HT-29 (cell line): ENCODE measurements at regions not wholly inside any gene's neighbourhood (a gene's known extent, or its start where the extent isn't known, plus 50 kb on each side); places are given as distances from the start of the nearest gene placed in this dataset.
"Not testable (repeated sequence)": the region's sequence is repeated elsewhere in the genome, so short reads cannot be mapped to it uniquely, and the experiment has no call there.

ENCODE experiments used
- DNase-seq: peaks from one replicate; pipeline ENCODE4 v3.0.0-alpha.2; 2015; ENCODE audit warnings: low spot score

- no peak for DNase-seq
Observed at GRCh38 chr2:239728751-239729150, 296.4 kb downstream of the NDUFA10 start.

DNA sequence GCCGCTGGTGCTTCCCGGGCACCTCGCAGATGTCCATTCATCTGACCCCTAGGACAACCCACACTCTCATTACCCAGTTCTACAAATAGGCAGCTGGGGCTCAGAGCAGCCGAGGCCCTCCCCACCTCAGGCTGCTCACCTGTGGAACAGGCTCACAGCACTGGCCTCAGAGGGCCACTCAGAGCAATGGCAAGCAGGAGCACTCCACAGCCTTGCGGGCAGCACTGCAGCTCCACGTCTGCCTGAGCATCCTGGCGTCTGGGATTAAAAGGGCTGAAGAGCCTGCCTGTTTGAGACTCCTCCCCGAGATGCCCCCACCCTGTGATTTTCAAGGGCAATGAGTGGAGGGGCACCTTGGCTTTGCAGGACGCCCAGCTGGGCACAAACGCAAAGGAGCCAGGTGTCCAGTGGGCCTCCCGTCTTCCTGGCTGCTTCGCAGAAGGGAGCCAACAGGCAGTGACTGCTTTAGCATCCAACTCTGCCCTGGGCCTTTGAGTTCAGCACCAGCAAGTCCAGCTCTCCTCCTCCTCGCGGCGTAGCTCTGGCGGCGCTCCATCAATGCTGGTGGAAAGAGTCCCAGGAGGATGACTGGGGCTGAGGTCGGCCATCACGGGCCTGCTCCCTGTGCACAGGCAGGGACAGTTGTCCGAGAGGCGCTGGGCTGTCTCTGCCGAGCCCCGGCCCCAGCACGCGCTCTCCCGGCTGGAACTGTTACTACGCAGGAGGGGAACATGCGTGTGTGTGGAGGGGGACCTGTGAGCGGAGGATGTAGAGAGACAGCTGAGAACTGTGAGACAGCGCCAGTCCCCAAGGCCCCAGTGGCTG, 297.2 kb downstream of the NDUFA10 start:
- no peak for DNase-seq

- no peak for DNase-seq
Observed at GRCh38 chr2:239727182-239727775, 297.9 kb downstream of the NDUFA10 start.

GRCh38 chr2:239726631-239727181, 298.4 kb downstream of the NDUFA10 start:
- no peak for DNase-seq

GRCh38 chr2:239726091-239726591, 299.0 kb downstream of the NDUFA10 start:
- DNase-seq: no peak

GRCh38 chr2:239725551-239725890, 299.6 kb downstream of the NDUFA10 start:
- no peak for DNase-seq

DNA sequence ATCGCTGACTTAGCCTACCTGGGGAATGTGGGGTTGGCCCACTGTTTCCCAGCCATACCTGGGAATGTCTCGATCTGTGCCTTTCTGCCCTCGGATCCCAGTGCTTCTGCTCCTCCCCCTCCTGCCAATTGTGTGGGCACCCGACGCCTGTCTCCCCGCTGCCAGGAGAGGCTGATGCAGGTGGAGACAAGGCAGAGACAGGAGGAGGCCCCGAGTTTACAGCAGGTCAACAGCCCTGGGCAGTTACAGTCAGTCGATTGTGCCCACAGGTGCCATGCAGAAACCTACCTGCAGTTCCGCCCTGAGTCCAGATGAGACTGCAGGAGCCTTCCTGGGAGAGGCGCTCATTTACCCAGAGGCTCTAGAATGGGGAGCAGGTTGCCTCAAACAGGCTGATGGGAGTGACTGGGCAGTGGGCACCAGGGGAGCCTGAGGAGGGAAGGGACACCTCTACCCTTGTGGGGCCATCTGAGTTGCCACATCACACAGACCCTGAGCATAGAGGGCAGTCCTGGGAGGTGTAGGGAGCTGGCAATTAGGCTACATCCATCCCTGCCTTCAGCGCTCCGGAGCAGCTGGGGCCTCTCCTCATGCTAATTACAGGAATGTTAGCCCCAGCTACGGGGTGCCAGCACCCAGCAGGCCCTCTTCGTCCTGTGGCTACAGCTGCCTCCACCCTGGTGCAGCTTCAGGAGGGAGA, 300.1 kb downstream of the NDUFA10 start:
- DNase-seq: no peak

- no peak for DNase-seq
Observed at GRCh38 chr2:239724194-239724849, 300.8 kb downstream of the NDUFA10 start.

GRCh38 chr2:239723486-239724193, 301.5 kb downstream of the NDUFA10 start:
- no peak for DNase-seq

GRCh38 chr2:239722760-239723470, 302.2 kb downstream of the NDUFA10 start:
- DNase-seq: no peak

DNA sequence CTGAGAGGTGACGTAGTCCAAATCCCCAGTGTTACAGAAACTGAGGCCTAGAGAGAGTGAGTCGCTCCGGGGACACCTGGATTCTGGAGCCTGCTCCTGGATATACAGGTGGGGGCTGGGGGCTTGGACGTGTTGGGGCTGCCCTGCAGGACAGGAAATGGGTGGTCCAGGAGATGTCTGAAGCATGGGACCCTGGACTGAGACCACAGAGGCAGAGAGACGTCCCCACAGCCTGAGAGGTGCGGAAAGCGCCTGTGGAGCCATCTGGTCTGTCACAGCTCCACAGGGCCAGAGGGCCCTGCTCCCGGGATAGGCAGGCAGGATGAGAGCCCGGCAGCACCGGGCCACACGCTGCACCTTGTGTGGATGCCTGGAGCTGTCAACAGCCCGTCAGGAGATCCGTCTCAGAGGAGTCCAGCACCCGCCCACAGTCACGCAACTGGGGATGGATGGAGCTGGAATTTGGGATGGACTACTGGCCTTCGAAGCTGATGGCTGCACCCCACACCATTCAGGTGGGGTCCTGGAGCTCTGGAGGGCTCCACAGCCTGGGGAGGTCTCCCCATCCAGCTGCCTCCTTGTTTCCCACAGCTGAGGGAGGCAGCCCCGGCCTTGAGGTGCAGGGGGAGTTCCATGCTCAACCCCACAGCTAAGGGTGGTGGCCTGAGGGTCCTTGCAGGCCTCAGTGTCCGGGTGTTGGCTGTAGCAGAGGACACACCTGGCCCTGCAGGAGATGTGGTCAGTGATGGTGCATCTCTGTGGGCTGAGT, 303.0 kb downstream of the NDUFA10 start:
- no peak for DNase-seq

DNA sequence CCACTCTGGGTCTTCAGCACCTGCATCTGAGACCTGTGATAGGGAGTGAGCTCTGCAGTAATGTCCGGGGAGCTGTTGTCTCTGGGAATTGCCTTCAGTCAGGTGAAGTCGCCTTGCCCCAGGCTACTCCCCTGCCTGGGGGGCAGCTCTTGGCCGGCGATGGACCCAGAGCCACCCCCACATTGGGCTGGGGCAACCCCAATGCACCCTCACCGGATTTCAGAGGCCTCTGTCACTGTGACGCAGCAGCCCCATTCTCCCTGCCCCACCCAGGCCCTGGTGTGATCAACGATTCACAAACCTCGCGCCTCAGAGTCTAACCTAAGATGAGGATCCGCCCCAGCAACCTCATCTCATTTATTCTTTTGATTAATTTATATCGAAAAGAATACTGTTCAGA, 303.6 kb downstream of the NDUFA10 start:
- no peak for DNase-seq

DNA sequence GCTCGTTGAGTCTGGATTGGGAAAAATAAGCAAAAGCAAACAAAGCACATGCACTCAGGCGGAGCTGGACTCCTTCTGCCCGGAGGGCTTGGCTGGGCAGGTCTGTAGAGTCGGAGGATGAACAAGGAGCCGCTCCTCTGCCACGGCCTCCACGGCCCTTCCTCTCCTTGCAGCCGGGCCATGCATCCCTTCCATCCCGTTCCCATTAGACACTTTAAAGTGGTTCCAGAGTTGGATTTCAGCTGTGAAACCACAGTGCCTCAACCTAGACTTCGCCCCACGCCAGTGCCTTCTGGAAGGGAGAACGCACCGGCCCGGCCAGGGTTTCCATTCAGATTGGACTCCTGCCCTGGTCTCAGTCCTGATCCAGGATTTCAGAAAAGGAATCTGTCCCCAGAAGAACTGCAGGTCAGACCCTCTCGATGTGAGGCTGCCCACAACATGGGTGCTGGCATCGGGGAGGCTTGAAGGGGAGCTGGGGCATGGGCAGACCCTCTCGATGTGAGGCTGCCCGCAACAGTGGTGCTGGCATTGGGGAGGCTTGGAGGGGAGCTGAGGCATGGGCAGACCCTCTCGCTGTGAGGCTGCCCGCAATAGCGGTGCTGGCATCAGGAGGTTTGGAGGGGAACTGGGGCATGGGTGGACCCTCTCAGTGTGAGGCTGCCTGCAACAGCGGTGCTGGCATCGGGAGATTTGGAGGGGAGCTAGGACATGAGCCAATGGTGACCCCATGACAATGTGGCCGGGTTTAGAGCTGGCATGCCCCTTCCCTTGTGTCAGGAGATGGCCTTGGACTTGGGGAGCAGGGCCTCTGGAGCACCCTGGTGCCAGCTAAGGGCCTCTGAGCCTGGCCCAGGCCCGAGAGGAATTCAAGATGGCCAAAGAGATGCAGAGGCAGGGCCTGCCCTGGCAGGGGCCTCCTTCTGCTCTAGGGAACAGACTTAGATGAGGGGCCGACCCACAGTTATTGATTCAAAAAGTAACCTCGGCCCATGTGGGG, 304.5 kb downstream of the NDUFA10 start:
- no peak for DNase-seq

DNA sequence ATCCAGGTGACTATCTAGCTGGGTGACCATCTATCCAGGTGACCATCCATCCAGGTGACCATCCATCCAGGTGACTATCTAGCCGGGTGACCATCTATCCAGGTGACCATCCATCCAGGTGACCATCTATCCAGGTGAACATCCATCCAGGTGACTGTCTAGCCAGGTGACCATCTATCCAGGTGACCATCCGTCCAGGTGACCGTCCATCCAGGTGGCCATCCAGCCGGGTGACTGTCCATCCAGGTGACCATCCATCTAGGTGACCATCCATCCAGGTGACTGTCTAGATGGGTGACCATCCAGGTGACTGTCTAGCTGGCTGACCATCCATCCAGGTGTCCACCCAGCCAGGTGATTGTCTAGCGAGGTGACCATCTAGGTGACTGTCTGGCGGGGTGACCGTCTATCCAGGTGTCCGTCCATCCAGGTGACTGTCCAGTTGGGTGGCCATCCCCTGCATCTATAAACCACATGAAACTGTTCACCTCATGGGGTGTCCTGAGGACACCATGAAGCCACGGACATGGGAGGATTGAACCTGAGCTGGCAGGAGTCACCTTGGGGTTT, 305.3 kb downstream of the NDUFA10 start:
- DNase-seq: no peak

GRCh38 chr2:239718991-239719390, 306.2 kb downstream of the NDUFA10 start:
- not testable (repeated sequence) for DNase-seq

DNA sequence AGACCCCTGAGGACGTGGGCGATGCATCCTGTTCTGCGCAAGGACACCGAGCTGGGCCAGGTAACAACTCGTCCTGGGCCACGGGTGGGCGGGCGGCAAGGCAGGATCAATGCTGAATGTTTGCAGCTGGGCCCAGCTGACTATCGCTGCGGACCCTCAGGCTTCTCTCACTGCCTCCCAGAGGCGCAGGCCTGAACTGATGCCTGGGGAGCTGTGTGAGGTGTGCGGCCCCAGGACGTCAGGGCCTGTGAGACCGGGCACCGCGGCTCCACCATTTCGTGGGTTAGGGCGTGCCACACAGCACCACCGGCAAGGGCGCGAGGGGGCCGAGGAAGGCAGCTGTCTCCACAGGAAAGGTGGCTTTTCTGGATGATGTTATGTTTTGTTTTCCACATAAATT, 307.4 kb downstream of the NDUFA10 start:
- DNase-seq: no peak

DNA sequence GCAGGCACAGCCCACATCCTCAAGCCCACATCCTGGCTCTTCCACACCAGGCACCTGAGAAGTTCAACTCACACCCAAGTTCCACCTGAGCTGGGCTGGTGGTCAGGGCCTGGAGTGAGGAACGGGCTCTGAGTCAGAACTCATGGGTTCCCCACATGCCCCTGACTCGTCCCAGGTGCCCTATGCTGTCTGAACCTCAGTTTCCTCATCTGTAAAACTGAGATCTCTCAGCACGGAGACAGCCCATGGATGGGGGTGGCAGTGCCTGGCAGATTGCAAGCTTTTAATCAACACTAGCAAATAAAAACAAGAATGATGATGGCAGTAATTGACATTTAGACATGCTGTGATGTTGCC, 307.8 kb downstream of the NDUFA10 start:
- DNase-seq: no peak
